Frontal cortex (tissue), 3 donors: ENCODE measurements at regions not wholly inside any gene's neighbourhood (a gene's known extent, or its start where the extent isn't known, plus 50 kb on each side); places are given as distances from the start of the nearest gene placed in this dataset.

Experiments used
- DNase-seq, 2 donors: peaks; one replicate each; pipeline ENCODE4 v3.0.0; 2012; ENCODE audit warnings: low spot score in 2 of 2
- FAIRE-seq: peaks from 2 replicates; lab custom pipeline; 2012; peaks lifted over from hg19 to GRCh38; lab: Jason Lieb, UNC
- donor health status: control.
- donor health status: control.
- donor health status: control.

GRCh38 chr2:220279840-220280239, 652.4 kb downstream of the SLC4A3 start:
- FAIRE-seq: no peak
- DNase-seq: no peak

- FAIRE-seq (no peak), DNase-seq (no peak)
Observed at GRCh38 chr2:220280736-220281135, 653.3 kb downstream of the SLC4A3 start.

GRCh38 chr2:220281771-220282170, 654.3 kb downstream of the SLC4A3 start:
- no peak for FAIRE-seq
- no peak for DNase-seq

- no peak for DNase-seq
Observed at GRCh38 chr2:220282236-220282635, 654.8 kb downstream of the SLC4A3 start.

DNA sequence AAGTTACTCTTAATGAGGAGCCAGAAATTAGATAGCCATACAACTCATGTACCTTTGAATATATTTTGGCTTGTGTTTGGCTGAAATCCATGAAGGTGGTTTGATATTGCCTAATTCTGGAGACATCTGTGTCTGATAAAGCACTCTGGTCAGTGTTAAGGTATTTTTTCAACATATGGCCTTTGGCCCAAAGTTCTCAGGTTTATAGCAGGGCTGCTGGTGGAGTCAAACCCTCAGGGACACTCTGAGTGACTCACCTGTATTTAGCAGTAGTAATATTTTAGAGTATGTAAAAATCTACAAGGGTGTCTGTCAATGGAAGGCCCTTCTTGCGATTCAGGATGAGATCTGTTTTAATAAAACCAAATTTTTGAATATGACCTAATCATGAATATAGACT, 666.5 kb downstream of the SLC4A3 start:
- no peak for FAIRE-seq
- no peak for DNase-seq

More at GRCh38 chr2:220282236-220282635, 654.8 kb downstream of the SLC4A3 start:
- FAIRE-seq: no peak

- DNase-seq: no peak
- no peak for FAIRE-seq
Observed at GRCh38 chr2:220296174-220296573, 668.7 kb downstream of the SLC4A3 start.

GRCh38 chr2:220297093-220297492, 669.7 kb downstream of the SLC4A3 start:
- no peak for DNase-seq
- FAIRE-seq: no peak

DNA sequence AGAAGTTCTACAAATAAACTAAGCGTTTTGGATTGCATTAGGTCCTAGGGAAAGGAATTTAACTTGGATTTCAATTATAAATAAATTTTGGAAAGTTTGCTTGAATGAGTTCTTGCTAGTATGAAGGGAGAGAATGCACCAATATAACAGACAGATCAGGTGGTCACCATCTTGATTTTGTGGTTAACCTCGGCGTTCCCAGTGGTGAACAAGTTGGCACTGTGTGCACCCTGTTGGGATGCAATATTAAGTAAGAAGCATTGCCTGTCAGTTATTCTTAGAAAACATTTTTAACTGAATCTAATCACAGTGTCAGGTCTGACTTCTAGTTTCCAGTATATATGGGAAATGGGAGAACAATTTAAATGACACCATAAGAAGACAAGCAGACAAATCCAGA, 673.4 kb downstream of the SLC4A3 start:
- DNase-seq: no peak
- no peak for FAIRE-seq

- no peak for FAIRE-seq
Observed at GRCh38 chr2:220302756-220303155, 675.3 kb downstream of the SLC4A3 start.

GRCh38 chr2:220309215-220309614, 681.8 kb downstream of the SLC4A3 start:
- FAIRE-seq: no peak

More at GRCh38 chr2:220302756-220303155, 675.3 kb downstream of the SLC4A3 start:
- no peak for DNase-seq

DNA sequence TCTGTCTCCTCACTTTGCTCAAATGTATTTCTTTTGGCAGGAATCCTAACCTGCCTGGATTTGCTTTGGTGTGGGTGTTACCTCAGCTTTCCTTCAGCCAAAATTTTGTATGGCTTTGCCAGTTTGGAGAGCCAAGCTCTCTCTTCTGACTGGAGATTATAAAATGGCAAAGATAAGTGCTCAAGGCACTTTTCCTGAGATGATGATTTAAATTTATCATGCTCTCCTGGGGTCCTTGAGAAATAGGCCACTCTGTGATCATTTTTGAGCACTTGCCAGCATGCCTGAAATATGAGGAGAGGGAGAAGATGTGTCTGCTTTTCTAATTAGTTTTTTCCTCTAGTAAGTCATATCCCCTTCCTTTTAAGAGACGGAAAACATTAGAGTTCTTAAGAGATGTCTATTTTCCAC, 683.0 kb downstream of the SLC4A3 start:
- FAIRE-seq (no peak), DNase-seq (no peak)

More at GRCh38 chr2:220309215-220309614, 681.8 kb downstream of the SLC4A3 start:
- DNase-seq: no peak

GRCh38 chr2:220315098-220315823, 687.8 kb downstream of the SLC4A3 start:
- no peak for FAIRE-seq
- DNase-seq: peak in 1 of 2 donors; percentile 5

DNA sequence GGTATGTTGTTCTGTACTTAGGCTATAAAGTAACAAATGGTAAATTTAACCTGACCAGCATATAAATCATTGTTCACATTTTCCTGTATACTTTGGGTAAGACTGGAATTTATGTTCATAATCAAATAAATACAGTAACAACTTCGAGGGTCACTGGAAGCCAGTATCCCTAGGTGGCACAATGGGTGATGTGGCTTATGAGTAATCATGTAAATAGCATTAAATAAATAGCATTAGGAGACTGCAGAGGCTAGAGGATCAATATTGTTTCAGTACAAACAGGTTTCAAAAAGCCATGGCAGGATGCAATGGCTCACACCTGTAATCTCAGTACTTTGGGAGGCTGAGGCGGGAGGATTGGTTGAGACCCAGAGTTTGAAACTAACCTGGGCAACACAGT, 690.6 kb downstream of the SLC4A3 start:
- no peak for DNase-seq
- no peak for FAIRE-seq

DNA sequence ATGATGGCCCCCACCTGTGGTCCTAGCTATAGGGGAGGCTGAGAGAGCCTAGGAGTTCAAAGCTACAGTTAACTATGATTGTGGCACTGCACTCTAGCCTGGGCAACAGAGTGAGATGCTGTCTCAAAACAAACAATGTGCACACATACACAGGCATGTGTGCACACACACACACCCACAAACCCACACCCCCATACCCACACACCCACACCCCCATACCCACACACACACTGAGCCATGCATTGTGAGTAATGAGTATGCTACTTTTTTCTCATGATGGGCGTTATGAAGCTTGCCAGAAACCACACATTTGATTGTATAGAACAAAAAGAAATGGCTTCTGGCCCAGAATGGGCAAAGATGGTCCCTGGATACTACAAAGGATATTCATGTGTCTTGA, 691.1 kb downstream of the SLC4A3 start:
- DNase-seq: no peak
- no peak for FAIRE-seq

GRCh38 chr2:220320326-220320725, 692.9 kb downstream of the SLC4A3 start:
- DNase-seq (no peak), FAIRE-seq (no peak)

- FAIRE-seq: no peak
- DNase-seq: no peak
Observed at GRCh38 chr2:220332886-220333285, 705.5 kb downstream of the SLC4A3 start.

GRCh38 chr2:220334210-220334609, 706.8 kb downstream of the SLC4A3 start:
- no peak for FAIRE-seq
- DNase-seq: no peak

- FAIRE-seq (no peak), DNase-seq (no peak)
Observed at GRCh38 chr2:220334871-220335590, 707.6 kb downstream of the SLC4A3 start.

DNA sequence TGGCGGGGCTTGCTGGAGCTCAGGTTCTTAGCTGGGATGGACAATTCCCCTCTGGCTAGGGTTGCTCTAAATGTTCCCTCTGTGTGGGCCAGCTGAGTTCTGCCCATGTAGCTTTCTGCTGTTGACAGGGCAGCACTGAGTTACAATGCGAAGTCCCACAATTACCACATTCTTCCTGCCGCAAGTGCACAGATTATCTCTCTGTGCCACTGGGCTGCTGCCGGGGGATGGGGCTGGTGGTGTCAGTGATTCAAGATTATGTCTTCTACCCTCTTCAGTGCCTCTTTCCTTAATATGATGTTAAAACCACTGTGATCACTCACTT, 708.1 kb downstream of the SLC4A3 start:
- FAIRE-seq: no peak
- DNase-seq: no peak

DNA sequence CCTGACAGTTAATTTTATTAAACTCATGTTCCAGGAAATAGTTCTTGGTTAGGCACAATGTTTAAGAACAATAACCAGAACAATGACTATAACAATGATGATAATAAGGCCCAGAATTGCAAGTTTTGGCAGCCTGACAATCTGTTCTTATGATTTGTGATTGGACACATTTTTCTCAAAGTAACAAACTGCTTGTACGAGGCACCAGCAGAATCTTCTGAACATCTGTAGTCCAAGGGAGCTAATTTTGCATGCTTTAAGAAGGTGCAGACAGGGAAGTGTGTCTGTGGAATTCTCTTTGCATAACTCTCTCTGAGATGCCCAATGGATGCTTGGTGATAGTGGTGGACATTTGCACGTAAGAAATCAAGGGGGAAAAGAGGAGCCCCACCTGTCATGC, 709.3 kb downstream of the SLC4A3 start:
- DNase-seq: no peak
- no peak for FAIRE-seq

DNA sequence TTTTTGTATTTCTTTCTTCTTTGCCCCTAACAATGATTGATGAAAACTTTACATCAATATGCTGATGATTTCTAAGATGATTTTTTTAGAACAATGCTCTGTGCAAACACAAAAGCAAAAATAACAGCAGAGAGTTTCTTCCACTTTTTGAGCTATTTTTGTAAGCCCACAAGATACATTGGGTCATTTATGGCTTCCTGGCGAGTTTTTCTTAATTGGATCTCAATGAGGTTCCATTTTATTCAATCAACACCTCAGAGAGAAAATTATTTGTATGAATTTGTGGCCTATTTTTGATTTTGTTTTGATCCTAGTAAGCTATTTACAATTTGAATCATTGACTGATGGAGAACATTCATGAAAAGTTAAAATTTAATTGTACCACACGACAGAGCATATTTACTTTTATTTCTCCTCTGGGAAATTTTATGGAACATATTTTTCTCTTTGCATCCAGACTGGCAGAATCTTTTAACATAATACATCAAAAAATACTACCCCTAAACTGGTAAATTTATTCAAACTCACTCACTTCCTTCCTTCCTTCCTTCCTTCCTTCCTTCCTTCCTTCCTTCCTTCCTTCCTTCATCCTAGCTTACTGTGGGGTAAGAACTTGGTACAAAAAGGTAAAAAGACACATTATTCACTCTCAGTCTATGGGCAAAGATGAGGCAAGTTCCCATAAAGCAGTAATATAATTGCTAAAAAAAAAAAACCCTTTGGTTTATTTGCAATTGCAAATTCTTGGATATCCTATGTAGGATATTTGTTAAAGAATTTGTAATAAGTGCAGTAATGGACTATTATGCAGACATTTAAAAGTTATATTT, 710.4 kb downstream of the SLC4A3 start:
- DNase-seq (no peak), FAIRE-seq (no peak)
